GM19468 (cell line): ENCODE measurements at regions not wholly inside any gene's neighbourhood (a gene's known extent, or its start where the extent isn't known, plus 50 kb on each side); places are given as distances from the start of the nearest gene placed in this dataset.
"Not testable (repeated sequence)": the region's sequence is repeated elsewhere in the genome, so short reads cannot be mapped to it uniquely, and the experiment has no call there.

Experiments
- ATAC-seq: cut with Tn5 transposase; IDR thresholded peaks from one replicate; pipeline ENCODE4 v1.9.1; 2021; ENCODE audit warnings: mild to moderate bottlenecking, moderate library complexity, moderate number of reproducible peaks; ENCODE audit not compliant: unreplicated experiment; ENCODE audit errors: extremely low read depth

GRCh38 chr3:3902161-3902560, 102.9 kb downstream of the LRRN1 start:
- ATAC-seq = no peak

- no peak for ATAC-seq
These were observed 106.9 kb downstream of the LRRN1 start for GRCh38 chr3:3906171-3906570.

- no peak for ATAC-seq
These were observed 107.8 kb downstream of the LRRN1 start for GRCh38 chr3:3907023-3907422.

GRCh38 chr3:3918763-3919162, 119.5 kb downstream of the LRRN1 start:
- no peak for ATAC-seq

GRCh38 chr3:3919316-3919715, 120.1 kb downstream of the LRRN1 start:
- no peak for ATAC-seq

GRCh38 chr3:3923619-3924018, 124.4 kb downstream of the LRRN1 start:
- no peak for ATAC-seq

GRCh38 chr3:3927198-3927597, 128.0 kb downstream of the LRRN1 start:
- no peak for ATAC-seq

- ATAC-seq = no peak
These were observed 128.7 kb downstream of the LRRN1 start for GRCh38 chr3:3927965-3928364.

GRCh38 chr3:3941380-3941779, 142.1 kb downstream of the LRRN1 start:
- not testable (repeated sequence) for ATAC-seq

- ATAC-seq = no peak
These were observed 151.8 kb downstream of the LRRN1 start for GRCh38 chr3:3951071-3951470.

GRCh38 chr3:3951501-3951900, 152.3 kb downstream of the LRRN1 start:
- ATAC-seq = no peak

GRCh38 chr3:3962867-3963266, 163.6 kb downstream of the LRRN1 start:
- ATAC-seq = not testable (repeated sequence)

- ATAC-seq = no peak
These were observed 184.8 kb downstream of the LRRN1 start for GRCh38 chr3:3984053-3984452.

- no peak for ATAC-seq
These were observed 192.4 kb downstream of the LRRN1 start for GRCh38 chr3:3991598-3991997.

- no peak for ATAC-seq
These were observed 193.2 kb downstream of the LRRN1 start for GRCh38 chr3:3992312-3992874.

- peak; percentile 67 for ATAC-seq
These were observed 199.1 kb downstream of the LRRN1 start for GRCh38 chr3:3998140-3998922.

GRCh38 chr3:3999340-3999739, 200.1 kb downstream of the LRRN1 start:
- not testable (repeated sequence) for ATAC-seq

- ATAC-seq = no peak
These were observed 202.7 kb downstream of the LRRN1 start for GRCh38 chr3:4001976-4002375.

- no peak for ATAC-seq
These were observed 207.1 kb downstream of the LRRN1 start for GRCh38 chr3:4006288-4006687.

GRCh38 chr3:4008205-4008604, 209.0 kb downstream of the LRRN1 start:
- no peak for ATAC-seq

GRCh38 chr3:4011166-4011565, 211.9 kb downstream of the LRRN1 start:
- no peak for ATAC-seq

- no peak for ATAC-seq
These were observed 216.2 kb downstream of the LRRN1 start for GRCh38 chr3:4015426-4015825.
